K562 (cell line): ENCODE measurements at regions not wholly inside any gene's neighbourhood (a gene's known extent, or its start where the extent isn't known, plus 50 kb on each side); places are given as distances from the start of the nearest gene placed in this dataset.
A peak's percentile ranks its signal among the peaks of the same experiment; 100 is the strongest.

ENCODE experiments used
- ATAC-seq: fragments of 200-7000 bp; cut with Tn5 transposase; 3 replicates; pipeline ENCODE4 v1.9.1; 2020; ENCODE audit warnings: moderate library complexity
- BruUV-seq: library from RNA; stranded (reverse); fragments of 400-500 nt; replicated peaks from 2 replicates; lab custom pipeline; 2021; lab: Mats Ljungman, UMichigan
- CTCF ChIA-PET: fragments of 300-600 bp; formaldehyde crosslinking; extraction: SDS; loops from one replicate; lab custom pipeline; 2021; ENCODE audit warnings: low intra/inter-chr PET ratio; lab: Yijun Ruan, JAX
- POLR2A ChIA-PET: fragments of 300-600, 350-650 bp; sonication (Branson Sonifier 250); formaldehyde crosslinking; extraction: SDS; loops from one replicate; lab custom pipeline; 2021; ENCODE audit warnings: antibody characterized with exemption, inconsistent platforms; lab: Yijun Ruan, JAX
- DNase-seq, 4 experiments: peaks; one replicate each; pipeline versions ENCODE4 v3.0.0 to v3.0.0-alpha.2; 2011 to 2018; ENCODE audit warnings: low spot score in 3 of 4, mixed read lengths in 3 of 4; ENCODE audit errors: extremely low read depth in 1 of 4
- FAIRE-seq: peaks from 2 replicates; lab custom pipeline; 2011; peaks lifted over from hg19 to GRCh38; lab: Jason Lieb, UNC
- H2AFZ ChIP-seq: 2 replicates; pipeline ENCODE4 v1.6.0; 2011; ENCODE audit warnings: low read depth, low read length, control low read depth, inconsistent platforms
- H3K27ac ChIP-seq: fragments of 200-600 bp; 3 replicates; pipeline ENCODE4 v1.8.0; 2011; ENCODE audit warnings: low read depth, mild to moderate bottlenecking, control low read depth, inconsistent platforms, low read length, moderate library complexity, mixed read lengths; ENCODE audit errors: extremely low read depth
- H3K27me3 ChIP-seq, 2 experiments: fragments of 300-600 bp in 1 of 2; 2 replicates in 1 of 2; 3 replicates in 1 of 2; pipeline versions ENCODE4 v1.6.0 to v1.8.0; 2011; ENCODE audit warnings: inconsistent platforms in 2 of 2, low read length in 2 of 2, mild to moderate bottlenecking in 1 of 2, mixed read lengths in 1 of 2, moderate library complexity in 1 of 2; ENCODE audit not compliant: control insufficient read depth in 2 of 2, insufficient read depth in 2 of 2
- H3K36me3 ChIP-seq: fragments of 300-600 bp; 3 replicates; pipeline ENCODE4 v1.8.0; 2011; ENCODE audit warnings: mild to moderate bottlenecking, low read length, inconsistent platforms; ENCODE audit not compliant: control insufficient read depth, insufficient read depth
- H3K4me1 ChIP-seq, 2 experiments: fragments of 200-600 bp in 1 of 2; replicated peaks in 1 of 2; 2 replicates in 1 of 2; 3 replicates in 1 of 2; pipeline versions ENCODE4 v1.5.1 to v1.8.0; 2011; ENCODE audit warnings: inconsistent platforms in 2 of 2, low read length in 2 of 2, mild to moderate bottlenecking in 1 of 2, mixed read lengths in 1 of 2, moderate library complexity in 1 of 2; ENCODE audit not compliant: control insufficient read depth in 2 of 2, insufficient read depth in 2 of 2
- H3K4me2 ChIP-seq: 2 replicates; pipeline ENCODE4 v1.6.1; 2011; ENCODE audit warnings: low read length, control low read depth, inconsistent platforms, mixed read lengths; ENCODE audit not compliant: insufficient read depth
- H3K4me3 ChIP-seq: fragments of 200-600 bp; sonication (generic), shearing (Covaris generic); 2 replicates; pipeline ENCODE4 v1.5.1; 2016; ENCODE audit warnings: control low read depth, inconsistent platforms
- H3K79me2 ChIP-seq: fragments of 200-600 bp; 3 replicates; pipeline ENCODE4 v1.8.0; 2011; ENCODE audit warnings: low read length, inconsistent platforms; ENCODE audit not compliant: control insufficient read depth, insufficient read depth
- H3K9ac ChIP-seq, 2 experiments: 2 replicates each; pipeline versions ENCODE4 v1.6.0 to v1.6.1; 2011; ENCODE audit warnings: low read depth in 2 of 2, low read length in 2 of 2, control low read depth in 1 of 2, inconsistent platforms in 1 of 2, mild to moderate bottlenecking in 1 of 2, mixed read lengths in 1 of 2; ENCODE audit not compliant: insufficient read depth in 1 of 2
- H3K9me1 ChIP-seq: one replicate; pipeline ENCODE4 v1.6.0; 2011; ENCODE audit warnings: inconsistent platforms, mild to moderate bottlenecking, low read length, moderate library complexity; ENCODE audit not compliant: control insufficient read depth, insufficient read depth
- H3K9me3 ChIP-seq: replicated peaks from 2 replicates; pipeline ENCODE4 v1.5.1; 2011; ENCODE audit warnings: low read depth, low read length, inconsistent platforms; ENCODE audit not compliant: control insufficient read depth, insufficient read depth
- H4K20me1 ChIP-seq: replicated peaks from 2 replicates; pipeline ENCODE4 v1.6.1; 2011; ENCODE audit warnings: low read length, inconsistent platforms, mixed read lengths; ENCODE audit not compliant: control insufficient read depth, insufficient read depth
- ASH1L ChIP-seq: fragments of 450-650 bp; IDR thresholded peaks from 2 replicates; pipeline ENCODE4 v1.6.1; 2018; ENCODE audit warnings: borderline replicate concordance, mild to moderate bottlenecking, low read depth; ENCODE audit not compliant: partially characterized antibody
- GATA2 ChIP-seq: sonication (generic); formaldehyde crosslinking; IDR thresholded peaks from 2 replicates; pipeline ENCODE4 v1.4.0; 2020; ENCODE audit warnings: mild to moderate bottlenecking, missing genetic modification reagents
- KAT2B ChIP-seq: IDR thresholded peaks from one replicate; pipeline ENCODE4 v1.6.1; 2012; ENCODE audit warnings: low read depth, mild to moderate bottlenecking, control low read depth, inconsistent platforms, low read length, moderate library complexity
- MEIS2 ChIP-seq: fragments of 450-650 bp; IDR thresholded peaks from 2 replicates; pipeline ENCODE4 v1.6.1; 2014; ENCODE audit warnings: mild to moderate bottlenecking; ENCODE audit not compliant: partially characterized antibody
- WHSC1 ChIP-seq: IDR thresholded peaks from one replicate; pipeline ENCODE4 v1.6.1; 2012; ENCODE audit warnings: low read length, control low read depth, inconsistent platforms
- ZKSCAN1 ChIP-seq: fragments of 150-350 bp; IDR thresholded peaks from 2 replicates; pipeline ENCODE4 v1.6.1; 2016; ENCODE audit warnings: low read depth, low read length
- WGBS: fragments of 100-300 bp; shearing (Covaris generic); methylation state at CpG from one replicate; pipeline ENCODE4 v1.1.6; 2016; ENCODE audit warnings: low coverage, mixed read lengths; ENCODE audit not compliant: insufficient coverage; ENCODE audit errors: missing lambda C conversion rate; 5-methylcytosine and 5-hydroxymethylcytosine counted together
- in situ Hi-C: fragments of 300-500 bp; cut with MboI; formaldehyde crosslinking; loops from 4 replicates; pipeline ENCODE4 v1.15.0; 2018; ENCODE audit warnings: inconsistent platforms, mixed read lengths
- intact Hi-C: fragments of 100-400 bp; cut with micrococcal nuclease; formaldehyde crosslinking; loops from 2 replicates; pipeline ENCODE4 v1.14.2; 2022
- TF ChIP-seq, protein P1 (sequence below), 2 experiments: fragments of 250-450 bp in 1 of 2; fragments of 450-650 bp in 1 of 2; sonication (Bioruptor Pico) in 1 of 2; IDR thresholded peaks; 2 replicates each; pipeline versions ENCODE4 v1.6.1 to v1.8.0; 2016 to 2021; ENCODE audit warnings: mild to moderate bottlenecking in 2 of 2, moderate library complexity in 2 of 2, missing compliant biosample characterization in 1 of 2, missing genetic modification characterization in 1 of 2
- TF ChIP-seq, protein P2 (sequence below), 2 experiments: IDR thresholded peaks in 1 of 2; conservative IDR thresholded peaks in 1 of 2; 2 replicates each; pipeline ENCODE4 v1.6.1; 2016; ENCODE audit warnings: low read depth in 2 of 2, mild to moderate bottlenecking in 1 of 2, missing compliant biosample characterization in 1 of 2, missing genetic modification characterization in 1 of 2, moderate library complexity in 1 of 2
- TF ChIP-seq, protein P3 (sequence below): fragments of 450-650 bp; IDR thresholded peaks from 2 replicates; pipeline ENCODE4 v1.6.1; 2016

DNA sequence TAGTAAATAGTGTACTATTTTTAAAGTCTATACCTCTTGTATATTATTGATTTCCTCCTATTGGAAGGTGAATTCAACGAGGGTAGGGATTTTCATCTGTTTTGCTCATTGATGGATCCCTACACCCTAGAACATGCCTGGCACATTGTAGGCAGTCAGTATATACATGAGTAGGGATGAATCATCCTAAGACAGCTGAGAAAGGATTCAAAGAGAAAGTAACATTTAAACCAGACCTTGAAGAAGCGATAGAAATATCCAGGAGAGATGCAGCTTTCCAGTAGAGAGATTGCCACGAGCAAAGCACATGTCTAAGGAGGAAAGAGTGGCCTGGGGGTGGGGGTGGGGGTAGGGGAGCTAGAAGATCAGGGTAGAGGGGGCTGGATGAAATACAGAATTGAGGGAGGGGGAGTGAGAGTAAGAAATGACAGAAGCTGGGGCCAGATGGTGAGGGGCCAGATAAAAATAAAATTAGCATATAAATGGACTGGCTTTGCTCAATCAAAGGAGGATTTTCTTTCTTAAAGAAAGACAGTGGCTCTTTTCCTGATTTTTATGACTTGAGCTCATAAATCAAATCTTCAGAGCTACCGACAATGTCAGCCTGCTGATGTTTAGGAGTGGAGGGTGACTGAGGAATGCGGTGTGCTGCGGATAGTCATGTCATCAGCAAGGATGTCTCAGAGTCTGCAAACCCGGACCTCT lies 168.2 kb downstream of the SAMD5 start:
- H3K79me2 ChIP-seq, result peaks cover 26% of the 10 kb centered on the region
- H3K9me1 ChIP-seq, result no peaks in the 10 kb centered on the region
- no peaks in the 10 kb centered on the region for H3K9me3 ChIP-seq
- no TSS peak for BruUV-seq
- H3K36me3 ChIP-seq, result peaks cover 5% of the 10 kb centered on the region; the same call in 1 of the 3 replicates
- no peaks in the 10 kb centered on the region for H4K20me1 ChIP-seq
- ChIA-PET POLR2A (interaction anchor here (0.6 to 1.0 kb wide), 3 partner anchors 9 to 10 kb away, joined by 3 to 6 read pairs (median 3); no protein-coding TSS in a partner anchor), CTCF (no interaction called here)
- H3K9ac ChIP-seq, result no peak overlapping the region
- no peak overlapping the region for H3K4me2 ChIP-seq
- WGBS, result 57% methylated on average over 7 of the region's 7 CpGs
- no peaks in the 10 kb centered on the region for H3K27me3 ChIP-seq
- H3K4me3 ChIP-seq, result no peak overlapping the region
- FAIRE-seq (no peak), ATAC-seq (peak; percentile 42; the same call in 1 of the 3 replicates), DNase-seq (no peak)
- no peak overlapping the region for H2AFZ ChIP-seq
- no peak overlapping the region for H3K27ac ChIP-seq
- no peaks in the 10 kb centered on the region for H3K4me1 ChIP-seq
- in situ Hi-C loops, result no loop called here
- TF ChIP-seq WHSC1 (no peak), ASH1L (no peak), MEIS2 (peak; percentile 80), ZKSCAN1 (no peak), GATA2 (no peak), KAT2B (no peak)
- TF ChIP-seq, protein P1, sequence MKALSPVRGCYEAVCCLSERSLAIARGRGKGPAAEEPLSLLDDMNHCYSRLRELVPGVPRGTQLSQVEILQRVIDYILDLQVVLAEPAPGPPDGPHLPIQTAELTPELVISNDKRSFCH (CRISPR knock-in tag; IDR thresholded peaks at IDR 0.05), result no peak
- TF ChIP-seq, protein P1 (tag; IDR thresholded peaks at IDR 0.05), result no peak
- TF ChIP-seq, protein P2, sequence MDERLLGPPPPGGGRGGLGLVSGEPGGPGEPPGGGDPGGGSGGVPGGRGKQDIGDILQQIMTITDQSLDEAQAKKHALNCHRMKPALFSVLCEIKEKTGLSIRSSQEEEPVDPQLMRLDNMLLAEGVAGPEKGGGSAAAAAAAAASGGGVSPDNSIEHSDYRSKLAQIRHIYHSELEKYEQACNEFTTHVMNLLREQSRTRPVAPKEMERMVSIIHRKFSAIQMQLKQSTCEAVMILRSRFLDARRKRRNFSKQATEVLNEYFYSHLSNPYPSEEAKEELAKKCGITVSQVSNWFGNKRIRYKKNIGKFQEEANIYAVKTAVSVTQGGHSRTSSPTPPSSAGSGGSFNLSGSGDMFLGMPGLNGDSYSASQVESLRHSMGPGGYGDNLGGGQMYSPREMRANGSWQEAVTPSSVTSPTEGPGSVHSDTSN (CRISPR knock-in tag; IDR thresholded peaks at IDR 0.05; ENCODE audit: low read depth), result no peak
- TF ChIP-seq, protein P2 (tag; conservative IDR thresholded peaks at IDR 0.05; ENCODE audit: low read depth), result peak; percentile 37; the same call in 1 of the 2 replicates
- TF ChIP-seq, protein P3, sequence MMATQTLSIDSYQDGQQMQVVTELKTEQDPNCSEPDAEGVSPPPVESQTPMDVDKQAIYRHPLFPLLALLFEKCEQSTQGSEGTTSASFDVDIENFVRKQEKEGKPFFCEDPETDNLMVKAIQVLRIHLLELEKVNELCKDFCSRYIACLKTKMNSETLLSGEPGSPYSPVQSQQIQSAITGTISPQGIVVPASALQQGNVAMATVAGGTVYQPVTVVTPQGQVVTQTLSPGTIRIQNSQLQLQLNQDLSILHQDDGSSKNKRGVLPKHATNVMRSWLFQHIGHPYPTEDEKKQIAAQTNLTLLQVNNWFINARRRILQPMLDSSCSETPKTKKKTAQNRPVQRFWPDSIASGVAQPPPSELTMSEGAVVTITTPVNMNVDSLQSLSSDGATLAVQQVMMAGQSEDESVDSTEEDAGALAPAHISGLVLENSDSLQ, result peak; percentile 78
- intact Hi-C loops, result no loop called here
